DMS79 (cell line): ENCODE measurements at regions not wholly inside any gene's neighbourhood (a gene's known extent, or its start where the extent isn't known, plus 50 kb on each side); places are given as distances from the start of the nearest gene placed in this dataset.
"Not testable (repeated sequence)": the region's sequence is repeated elsewhere in the genome, so short reads cannot be mapped to it uniquely, and the experiment has no call there.

Experiments used
- DNase-seq: peaks from one replicate; lab custom pipeline; 2025; lab: John Stamatoyannopoulos, UW

DNA sequence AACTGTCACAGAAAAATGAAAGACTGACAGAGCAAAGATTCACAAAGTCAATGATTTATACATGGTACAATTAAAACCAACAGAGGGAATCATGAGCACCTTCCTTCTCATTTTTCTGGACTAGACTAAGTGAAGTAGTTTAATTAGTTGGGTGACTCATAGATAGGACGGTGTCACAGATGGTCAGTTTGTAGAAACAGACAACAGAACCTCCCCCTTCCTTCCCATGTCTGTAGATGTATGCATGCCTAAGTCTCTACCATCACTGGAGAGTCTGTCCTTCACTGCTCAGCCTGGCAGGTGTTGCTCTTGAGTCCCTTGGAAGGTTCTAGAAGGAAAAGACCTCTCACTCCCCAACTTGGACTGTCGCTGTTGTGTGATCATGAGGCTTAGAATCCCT is 75.4 kb upstream of the EEF1E1 start:
- no peak for DNase-seq

DNA sequence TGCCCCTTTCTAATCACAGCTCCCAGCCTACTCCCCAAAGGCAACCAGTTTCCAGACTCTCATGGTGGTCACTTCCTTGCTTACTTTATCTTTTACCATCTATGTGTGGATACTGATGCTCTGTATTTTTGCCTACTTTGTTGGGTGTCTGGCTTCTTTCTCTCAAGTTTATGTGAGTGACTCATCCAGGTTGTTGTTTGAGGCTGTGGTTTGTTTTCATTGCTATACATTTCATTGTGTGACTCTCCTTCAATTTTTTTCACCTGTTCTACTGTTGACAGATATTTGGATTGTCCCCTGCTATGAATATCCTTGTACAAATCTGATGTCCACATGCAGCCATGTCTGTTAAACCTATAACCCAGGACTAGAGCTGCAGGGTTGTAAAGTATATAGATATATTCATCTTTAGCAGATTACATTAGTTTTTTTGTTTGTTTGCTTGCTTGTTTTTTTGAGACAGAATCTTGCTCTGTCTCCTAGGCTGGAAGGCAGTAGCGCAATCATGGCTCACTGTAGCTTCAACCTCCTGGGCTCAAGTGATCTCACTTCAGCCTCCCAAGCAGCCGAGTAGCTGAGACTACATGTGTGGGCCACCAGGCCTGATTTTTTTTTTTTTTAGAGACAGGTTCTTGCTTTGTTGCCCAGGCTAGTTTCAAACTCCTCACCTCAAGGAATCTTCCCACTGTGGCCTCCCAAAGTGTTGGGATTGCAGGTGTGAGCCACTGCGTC is 72.9 kb upstream of the EEF1E1 start:
- DNase-seq, result no peak

DNA sequence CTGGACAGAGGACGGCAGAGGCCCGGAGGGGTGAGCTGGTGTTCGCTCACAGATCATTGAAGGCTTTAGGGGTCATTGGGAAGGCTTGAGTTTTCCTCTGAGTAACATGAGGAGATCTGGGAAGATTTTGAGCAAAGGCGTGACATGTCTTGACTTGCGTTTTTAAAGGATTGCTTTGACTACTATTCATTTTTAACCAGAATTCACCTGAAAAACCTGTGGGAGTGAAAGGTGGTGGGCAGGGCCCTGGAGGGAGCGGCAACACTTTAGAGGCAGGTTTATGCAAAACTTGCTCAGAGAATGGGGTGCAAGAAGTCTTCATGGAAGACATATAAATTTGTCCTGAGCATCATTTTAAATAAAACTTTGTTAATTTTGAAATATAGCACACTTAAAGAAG is 72.2 kb upstream of the EEF1E1 start:
- no peak for DNase-seq

DNA sequence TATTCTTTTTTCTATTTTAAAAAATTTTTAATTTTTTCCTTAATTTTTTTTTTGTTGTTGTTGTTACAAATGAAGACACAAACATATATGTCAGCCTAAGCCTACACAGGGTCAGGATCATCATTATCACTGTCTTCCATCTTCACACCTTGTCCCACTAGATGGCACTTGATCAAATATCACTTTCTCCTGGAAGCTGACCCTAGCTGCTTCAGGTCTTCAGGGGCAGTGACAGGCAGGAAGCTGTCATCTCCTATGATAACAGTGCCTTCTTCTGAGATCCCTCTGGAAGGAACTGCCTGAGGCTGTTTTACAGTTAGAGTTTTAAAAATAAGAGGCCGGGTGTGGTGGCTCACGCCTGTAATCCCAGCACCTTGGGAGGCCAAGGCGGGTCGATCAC is 70.2 kb upstream of the EEF1E1 start:
- no peak for DNase-seq

DNA sequence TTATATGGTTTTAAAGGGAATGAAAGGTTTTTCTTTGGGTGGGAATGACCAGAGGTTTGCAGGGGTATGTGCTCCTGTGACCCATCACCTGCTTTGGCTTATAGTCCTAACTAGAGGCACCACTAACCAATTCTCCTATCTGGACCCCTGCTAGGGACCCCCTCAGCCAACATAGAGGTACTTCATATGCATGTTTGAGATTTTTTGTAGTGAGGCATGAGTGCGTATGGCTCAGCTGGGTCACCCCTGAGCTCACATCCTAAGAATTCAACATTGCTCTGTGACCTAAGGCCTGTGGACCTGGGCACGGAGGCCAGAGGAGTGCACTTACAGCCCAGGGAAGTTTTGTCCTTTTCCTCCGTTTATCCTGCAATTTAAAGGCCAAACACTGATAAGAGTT is 68.4 kb upstream of the EEF1E1 start:
- DNase-seq, result no peak

DNA sequence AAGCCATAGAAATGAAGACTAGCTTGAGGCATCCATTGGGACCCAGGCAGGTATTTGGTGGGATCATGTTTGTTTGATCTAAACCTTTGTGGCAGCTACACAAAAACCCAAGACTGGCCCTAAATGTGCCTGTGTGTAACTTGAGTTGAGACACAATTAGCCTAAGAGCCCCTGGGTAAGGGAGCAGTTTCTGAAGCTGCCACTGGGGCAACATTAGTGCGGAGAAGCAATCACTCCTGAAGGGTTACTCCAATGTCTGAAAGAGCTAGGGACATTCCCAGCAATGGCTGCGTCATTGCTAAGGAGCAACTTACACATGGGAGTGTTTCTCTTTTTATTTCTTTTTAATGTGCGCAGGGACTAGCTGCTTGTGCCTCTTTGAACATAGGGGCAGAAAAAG is 67.9 kb upstream of the EEF1E1 start:
- DNase-seq, result no peak

DNA sequence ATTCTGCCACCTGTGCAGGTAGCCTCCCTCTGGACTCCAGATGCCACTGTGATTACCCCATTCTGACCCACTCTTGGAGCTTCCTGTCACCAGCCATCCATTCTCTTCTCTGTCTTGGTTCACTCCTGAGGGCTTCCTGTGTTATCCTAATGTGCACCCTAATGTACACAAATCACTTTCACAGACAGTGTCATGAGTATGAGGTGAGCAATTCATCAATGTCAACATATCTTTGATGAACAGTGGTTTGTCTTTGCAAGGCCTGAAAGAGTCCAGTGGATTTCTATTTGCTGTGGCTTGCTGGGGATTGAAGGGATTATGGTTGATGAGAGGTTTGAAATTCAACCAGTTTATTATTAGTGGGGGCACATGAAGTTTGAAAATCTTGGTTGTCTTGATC is 63.8 kb upstream of the EEF1E1 start:
- DNase-seq, result no peak

DNA sequence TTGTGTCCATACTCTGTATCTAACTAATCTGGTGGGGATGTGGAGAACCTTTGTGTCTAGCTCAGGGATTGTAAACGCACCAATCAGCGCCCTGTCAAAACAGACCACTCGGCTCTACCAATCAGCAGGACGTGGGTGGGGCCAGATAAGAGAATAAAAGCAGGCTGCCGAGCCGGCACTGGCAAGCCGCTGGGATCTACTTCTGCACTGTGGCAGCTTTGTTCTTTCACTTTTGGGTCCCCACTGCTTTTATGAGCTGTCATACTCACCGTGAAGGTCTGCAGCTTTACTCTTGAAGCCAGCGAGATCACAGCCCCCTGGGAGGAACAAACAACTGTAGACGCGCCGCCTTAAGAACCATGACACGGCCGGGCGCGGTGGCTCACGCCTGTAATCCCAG is 62.7 kb upstream of the EEF1E1 start:
- DNase-seq, result not testable (repeated sequence)

DNA sequence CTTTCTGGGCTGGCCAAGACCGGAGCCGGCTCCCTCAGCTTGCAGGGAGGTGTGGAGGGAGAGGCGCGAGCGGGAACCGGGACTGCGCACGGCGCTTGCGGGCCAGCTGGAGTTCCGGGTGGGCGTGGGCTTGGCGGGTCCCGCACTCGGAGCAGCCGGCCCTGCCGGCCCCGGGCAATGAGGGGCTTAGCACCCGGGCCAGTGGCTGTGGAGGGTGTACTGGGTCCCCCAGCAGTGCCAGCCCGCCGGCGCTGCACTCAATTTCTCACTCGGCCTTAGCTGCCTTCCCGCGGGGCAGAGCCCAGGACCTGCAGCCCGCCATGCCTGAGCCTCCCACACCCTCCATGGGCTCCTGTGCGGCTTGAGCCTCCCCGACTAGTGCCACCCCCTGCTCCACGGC is 61.9 kb upstream of the EEF1E1 start:
- DNase-seq, result not testable (repeated sequence)

DNA sequence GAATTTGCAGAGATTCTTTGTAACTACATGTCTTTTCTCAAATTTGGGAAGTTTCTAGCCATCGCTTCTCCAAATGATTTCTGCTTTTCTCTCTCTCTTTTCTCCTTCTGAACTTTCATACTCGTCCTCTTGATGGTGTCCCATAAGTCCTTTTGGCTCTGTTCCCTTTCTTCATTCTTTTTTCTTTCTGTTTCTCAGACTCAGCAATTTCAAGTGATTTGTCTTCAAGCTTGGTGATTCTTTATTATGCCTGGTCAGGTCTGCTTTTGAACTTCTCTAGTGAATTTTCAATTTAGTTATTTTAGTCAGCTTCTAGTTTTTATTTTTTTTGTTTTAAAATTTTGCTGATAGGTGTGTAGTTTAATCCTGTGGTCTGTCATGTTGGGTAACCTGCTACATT is 57.6 kb upstream of the EEF1E1 start:
- no peak for DNase-seq

DNA sequence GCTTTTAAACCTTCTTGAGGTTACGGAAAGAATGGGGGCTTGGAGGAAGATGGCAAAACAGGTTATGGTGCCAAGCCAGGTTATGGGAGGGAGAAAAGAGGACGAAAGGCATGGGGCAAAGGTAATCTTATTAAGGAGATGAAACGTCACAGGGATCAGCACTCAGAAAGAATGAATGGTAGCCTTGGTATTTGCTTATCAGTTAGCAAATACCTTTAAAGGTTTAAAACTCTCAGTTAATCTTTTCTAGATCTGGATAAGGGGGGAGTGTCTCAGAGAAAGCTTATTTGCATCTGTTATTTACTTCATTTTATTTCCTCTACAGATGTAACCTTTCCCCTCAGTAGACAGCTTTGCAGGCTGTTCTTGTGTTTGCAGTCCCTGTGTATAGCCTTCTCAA is 55.5 kb upstream of the EEF1E1 start:
- DNase-seq, result no peak

DNA sequence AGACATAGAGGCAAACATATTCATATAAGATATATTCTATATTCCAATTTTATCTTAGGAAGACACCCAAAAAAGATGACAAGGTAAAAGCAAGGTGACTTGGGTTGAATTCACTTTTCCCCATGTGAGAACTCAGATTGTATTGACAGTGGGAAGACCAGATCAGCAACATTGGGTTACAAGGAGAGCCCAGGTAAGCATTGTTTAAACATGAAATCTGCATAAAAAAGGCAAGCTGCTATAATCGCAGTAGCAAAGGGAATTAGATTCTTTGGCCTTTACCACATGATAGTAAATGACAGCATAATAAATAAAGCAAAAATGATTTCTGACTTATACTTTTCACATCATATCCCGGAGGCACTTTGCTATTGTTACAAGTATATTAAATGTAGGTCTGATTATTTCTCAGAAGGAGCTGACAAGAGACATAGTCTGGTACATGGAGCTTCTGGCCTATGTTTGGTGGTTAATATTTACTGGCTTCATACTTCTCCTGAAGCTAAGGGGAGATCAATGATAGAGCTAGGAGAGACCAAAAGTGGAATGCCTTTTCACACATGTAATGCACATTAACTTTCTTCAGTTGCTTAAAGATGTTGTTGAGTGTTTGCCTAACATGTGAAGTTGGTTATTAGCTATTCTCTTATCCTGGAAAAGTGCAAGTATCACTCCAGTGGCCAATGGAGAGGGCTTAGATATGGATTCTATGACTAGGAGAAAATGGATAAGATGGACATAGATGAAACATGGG is 53.1 kb upstream of the EEF1E1 start:
- no peak for DNase-seq
